Adrenal gland (tissue), 5 donors: ENCODE measurements at regions not wholly inside any gene's neighbourhood (a gene's known extent, or its start where the extent isn't known, plus 50 kb on each side); places are given as distances from the start of the nearest gene placed in this dataset.

Experiments used
- POLR2A ChIP-seq, 2 donors: fragments of 450-650 bp; IDR thresholded peaks; one replicate each; pipeline ENCODE4 v1.6.1; 2017; ENCODE audit warnings: antibody characterized with exemption in 2 of 2, mild to moderate bottlenecking in 2 of 2, moderate library complexity in 1 of 2
- TF ChIP-seq, protein P1 (sequence below), 6 experiments: fragments of 450-650 bp in 4 of 6; fragments of 200-600 bp in 2 of 6; sonication (generic) in 1 of 6; IDR thresholded peaks; 1 replicate in 5 of 6; 2 replicates in 1 of 6; pipeline versions ENCODE4 v1.5.1 to v1.8.0; 2016 to 2021; ENCODE audit warnings: antibody characterized with exemption in 6 of 6, mild to moderate bottlenecking in 2 of 6, moderate library complexity in 1 of 6
- donor health status: DM: no; HTN: no; CAD: no.

DNA sequence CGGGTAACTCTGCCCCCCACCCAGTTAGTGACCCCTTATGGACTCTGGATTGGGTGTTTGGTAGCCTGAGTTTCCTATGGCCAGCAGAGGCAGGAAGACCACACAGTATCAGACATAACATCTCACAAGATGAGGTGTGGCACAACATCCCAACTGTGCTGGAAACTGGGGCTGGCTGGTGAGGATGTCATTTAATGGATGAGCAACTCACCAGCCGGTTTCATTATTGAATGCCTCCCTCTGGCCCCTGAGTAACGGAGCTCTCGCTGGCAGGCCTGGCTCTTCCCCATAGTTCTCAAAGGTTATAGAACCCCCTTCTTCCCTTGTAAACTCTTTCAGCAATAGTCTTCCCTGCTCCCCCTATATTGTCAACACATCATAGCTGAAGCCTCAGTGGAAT is 195.0 kb downstream of the BCL11A start:
- TF ChIP-seq POLR2A (IDR thresholded peaks at IDR 0.05): no peak
- TF ChIP-seq, protein P1, sequence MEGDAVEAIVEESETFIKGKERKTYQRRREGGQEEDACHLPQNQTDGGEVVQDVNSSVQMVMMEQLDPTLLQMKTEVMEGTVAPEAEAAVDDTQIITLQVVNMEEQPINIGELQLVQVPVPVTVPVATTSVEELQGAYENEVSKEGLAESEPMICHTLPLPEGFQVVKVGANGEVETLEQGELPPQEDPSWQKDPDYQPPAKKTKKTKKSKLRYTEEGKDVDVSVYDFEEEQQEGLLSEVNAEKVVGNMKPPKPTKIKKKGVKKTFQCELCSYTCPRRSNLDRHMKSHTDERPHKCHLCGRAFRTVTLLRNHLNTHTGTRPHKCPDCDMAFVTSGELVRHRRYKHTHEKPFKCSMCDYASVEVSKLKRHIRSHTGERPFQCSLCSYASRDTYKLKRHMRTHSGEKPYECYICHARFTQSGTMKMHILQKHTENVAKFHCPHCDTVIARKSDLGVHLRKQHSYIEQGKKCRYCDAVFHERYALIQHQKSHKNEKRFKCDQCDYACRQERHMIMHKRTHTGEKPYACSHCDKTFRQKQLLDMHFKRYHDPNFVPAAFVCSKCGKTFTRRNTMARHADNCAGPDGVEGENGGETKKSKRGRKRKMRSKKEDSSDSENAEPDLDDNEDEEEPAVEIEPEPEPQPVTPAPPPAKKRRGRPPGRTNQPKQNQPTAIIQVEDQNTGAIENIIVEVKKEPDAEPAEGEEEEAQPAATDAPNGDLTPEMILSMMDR (IDR thresholded peaks at IDR 0.05): no peak
